WTC11 (cell line): ENCODE measurements at regions not wholly inside any gene's neighbourhood (a gene's known extent, or its start where the extent isn't known, plus 50 kb on each side); places are given as distances from the start of the nearest gene placed in this dataset.

ENCODE experiments used
- ATAC-seq: fragments of 200-7000 bp; cut with Tn5 transposase; 2 replicates; pipeline ENCODE4 v1.10.0; 2021; ENCODE audit warnings: mild to moderate bottlenecking, moderate library complexity
- CTCF ChIA-PET: fragments of 300-600 bp; sonication (Branson Sonifier 250); formaldehyde crosslinking; loops from one replicate; lab custom pipeline; 2021; ENCODE audit warnings: antibody characterized with exemption; lab: Charles Lee
- POLR2A ChIA-PET: fragments of 350-600 bp; sonication (Branson Sonifier 250); formaldehyde crosslinking; loops from one replicate; lab custom pipeline; 2021; ENCODE audit warnings: antibody characterized with exemption; lab: Charles Lee
- DNase-seq: peaks from one replicate; pipeline ENCODE4 v3.0.0; 2021; ENCODE audit warnings: low spot score
- H3K27ac Mint-ChIP-seq: 2 replicates; pipeline ENCODE4 v1.8.0; 2021; ENCODE audit warnings: mixed read lengths
- H3K27me3 Mint-ChIP-seq: 2 replicates; pipeline ENCODE4 v1.8.0; 2021; ENCODE audit warnings: low read depth, mild to moderate bottlenecking, moderate library complexity, mixed read lengths
- H3K36me3 Mint-ChIP-seq: 2 replicates; pipeline ENCODE4 v1.8.0; 2021; ENCODE audit warnings: mixed read lengths
- H3K4me1 Mint-ChIP-seq: 2 replicates; pipeline ENCODE4 v1.8.0; 2022; ENCODE audit warnings: mixed read lengths
- H3K4me3 Mint-ChIP-seq: 2 replicates; pipeline ENCODE4 v1.8.0; 2021; ENCODE audit warnings: mild to moderate bottlenecking, moderate library complexity, mixed read lengths
- H3K9me3 Mint-ChIP-seq: 2 replicates; pipeline ENCODE4 v1.8.0; 2021; ENCODE audit warnings: mixed read lengths
- CBFB ChIP-seq: sonication (generic); formaldehyde crosslinking; IDR thresholded peaks from 2 replicates; pipeline ENCODE4 v1.8.1; 2022; ENCODE audit warnings: mild to moderate bottlenecking, low read depth, missing genetic modification reagents
- GRHL2 ChIP-seq: fragments of 250-450 bp; sonication (Bioruptor Pico); IDR thresholded peaks from 2 replicates; pipeline ENCODE4 v1.8.0; 2022; ENCODE audit warnings: mild to moderate bottlenecking, moderate library complexity; ENCODE audit not compliant: insufficient replicate concordance, severe bottlenecking
- HMGA2 ChIP-seq: fragments of 250-450 bp; sonication (Bioruptor Pico); IDR thresholded peaks from 2 replicates; pipeline ENCODE4 v1.4.0; 2021; ENCODE audit warnings: mild to moderate bottlenecking, moderate library complexity
- IRF2 ChIP-seq: sonication (generic); formaldehyde crosslinking; IDR thresholded peaks from 2 replicates; pipeline ENCODE4 v1.8.0; 2022; ENCODE audit warnings: low read depth, missing genetic modification reagents, borderline replicate concordance
- KAT7 ChIP-seq: sonication (generic); formaldehyde crosslinking; IDR thresholded peaks from 2 replicates; pipeline ENCODE4 v1.8.1; 2023; ENCODE audit warnings: missing genetic modification reagents, mild to moderate bottlenecking, borderline replicate concordance
- MXD4 ChIP-seq: fragments of 250-450 bp; sonication (Bioruptor Pico); IDR thresholded peaks from 2 replicates; pipeline ENCODE4 v1.8.0; 2021; ENCODE audit warnings: mild to moderate bottlenecking, moderate library complexity, borderline replicate concordance
- NFE2L1 ChIP-seq: sonication (generic); formaldehyde crosslinking; IDR thresholded peaks from 2 replicates; pipeline ENCODE4 v1.8.1; 2023; ENCODE audit warnings: missing genetic modification reagents
- NR2C2 ChIP-seq: sonication (generic); formaldehyde crosslinking; IDR thresholded peaks from 2 replicates; pipeline ENCODE4 v1.8.0; 2022; ENCODE audit warnings: mild to moderate bottlenecking, missing genetic modification reagents
- PRRX2 ChIP-seq: fragments of 250-450 bp; sonication (Bioruptor Pico); IDR thresholded peaks from 2 replicates; pipeline ENCODE4 v1.8.0; 2021; ENCODE audit warnings: mild to moderate bottlenecking
- SOX15 ChIP-seq: fragments of 250-450 bp; sonication (Bioruptor Pico); IDR thresholded peaks from 2 replicates; pipeline ENCODE4 v1.9.0; 2021; ENCODE audit warnings: mild to moderate bottlenecking
- TEAD1 ChIP-seq: sonication (generic); formaldehyde crosslinking; IDR thresholded peaks from 2 replicates; pipeline ENCODE4 v1.8.0; 2022; ENCODE audit warnings: mild to moderate bottlenecking, missing genetic modification reagents
- ZNF219 ChIP-seq: sonication (generic); formaldehyde crosslinking; IDR thresholded peaks from 2 replicates; pipeline ENCODE4 v1.8.0; 2023; ENCODE audit warnings: missing genetic modification reagents, mild to moderate bottlenecking, borderline replicate concordance
- ZNF396 ChIP-seq: fragments of 250-450 bp; sonication (Bioruptor Pico); IDR thresholded peaks from 2 replicates; pipeline ENCODE4 v1.8.0; 2021; ENCODE audit warnings: mild to moderate bottlenecking, moderate library complexity, borderline replicate concordance
- TF ChIP-seq, protein P1 (sequence below): sonication (generic); formaldehyde crosslinking; IDR thresholded peaks from 2 replicates; pipeline ENCODE4 v1.8.1; 2022; ENCODE audit warnings: mild to moderate bottlenecking, moderate library complexity, missing genetic modification reagents
- TF ChIP-seq, protein P2 (sequence below): fragments of 250-450 bp; sonication (Bioruptor Pico); IDR thresholded peaks from 2 replicates; pipeline ENCODE4 v1.8.0; 2021; ENCODE audit warnings: mild to moderate bottlenecking
- TF ChIP-seq, protein P3 (sequence below): sonication (generic); formaldehyde crosslinking; IDR thresholded peaks from 2 replicates; pipeline ENCODE4 v1.8.0; 2022; ENCODE audit warnings: mild to moderate bottlenecking, missing genetic modification reagents
- TF ChIP-seq, protein P4 (sequence below): sonication (generic); formaldehyde crosslinking; IDR thresholded peaks from 2 replicates; pipeline ENCODE4 v1.8.0; 2023; ENCODE audit warnings: missing genetic modification reagents, mild to moderate bottlenecking, borderline replicate concordance
- TF ChIP-seq, protein P5 (sequence below): fragments of 250-450 bp; sonication (Bioruptor Pico); IDR thresholded peaks from 2 replicates; pipeline ENCODE4 v1.9.0; 2021; ENCODE audit warnings: mild to moderate bottlenecking
- TF ChIP-seq, protein P6 (sequence below): sonication (generic); formaldehyde crosslinking; IDR thresholded peaks from 2 replicates; pipeline ENCODE4 v1.8.1; 2022; ENCODE audit warnings: missing genetic modification reagents, borderline replicate concordance

DNA sequence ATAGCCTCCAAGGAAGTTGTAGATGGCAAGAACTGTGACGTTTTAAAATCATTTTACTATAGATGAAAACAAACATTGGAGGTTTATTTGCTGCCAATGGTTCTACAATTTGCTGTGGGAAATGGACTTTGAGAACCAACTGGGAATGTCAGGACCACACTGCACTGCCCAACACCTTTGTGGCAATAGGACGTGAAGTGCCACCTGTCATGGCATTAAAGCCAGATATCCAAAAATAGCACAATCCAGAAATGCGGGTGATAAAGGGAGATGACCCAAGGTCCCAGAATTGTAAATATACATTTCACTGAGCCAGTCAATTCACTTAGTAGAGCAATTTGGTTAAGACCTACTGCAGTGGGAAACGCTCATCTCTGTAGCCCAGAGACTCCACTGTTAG is 116.4 kb downstream of the MPP7 start:
- TF ChIP-seq GRHL2 (CRISPR knock-in tag): no peak
- TF ChIP-seq, all 79 proteins: peak for 0
- Mint-ChIP-seq H3K27ac (no peak overlapping the region), H3K36me3 (no peaks in the 10 kb centered on the region), H3K27me3 (no peaks in the 10 kb centered on the region), H3K9me3 (no peaks in the 10 kb centered on the region), H3K4me1 (peaks cover 4% of the 10 kb centered on the region; the same call in 1 of the 2 replicates), H3K4me3 (no peak overlapping the region)
- no peak for ATAC-seq
- DNase-seq: no peak
- ChIA-PET CTCF (interaction anchor here (0.7 kb wide), 1 partner anchor 263 kb away, joined by 3 read pairs; no protein-coding TSS in a partner anchor), POLR2A (no interaction called here)

DNA sequence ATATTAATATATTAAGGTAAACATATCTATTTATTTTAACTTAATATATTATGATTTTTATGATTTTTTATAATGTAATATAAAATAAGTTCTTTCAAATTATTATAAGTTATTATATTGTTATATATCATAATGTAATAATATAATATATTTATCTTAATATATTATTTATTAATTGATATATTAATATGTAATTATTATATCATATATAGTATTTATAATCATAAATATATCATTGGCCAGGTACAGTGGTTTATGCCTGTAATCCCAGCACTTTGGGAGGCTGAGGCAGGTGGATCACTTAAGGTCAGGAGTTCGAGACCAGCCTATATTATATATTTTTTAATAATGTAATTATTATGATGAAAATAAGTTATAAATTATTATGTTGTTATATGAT is 118.1 kb downstream of the MPP7 start:
- Mint-ChIP-seq H3K27me3 (no peaks in the 10 kb centered on the region), H3K4me1 (peaks cover 4% of the 10 kb centered on the region; the same call in 1 of the 2 replicates), H3K4me3 (no peak overlapping the region), H3K36me3 (no peaks in the 10 kb centered on the region), H3K9me3 (no peaks in the 10 kb centered on the region), H3K27ac (no peak overlapping the region)
- no peak for ATAC-seq
- TF ChIP-seq NFE2L1 (CRISPR knock-in tag) (no peak), TEAD1 (CRISPR knock-in tag) (no peak), HMGA2 (CRISPR knock-in tag) (peak; percentile 95), NR2C2 (CRISPR knock-in tag) (no peak), MXD4 (CRISPR knock-in tag) (no peak)
- TF ChIP-seq, protein P1, sequence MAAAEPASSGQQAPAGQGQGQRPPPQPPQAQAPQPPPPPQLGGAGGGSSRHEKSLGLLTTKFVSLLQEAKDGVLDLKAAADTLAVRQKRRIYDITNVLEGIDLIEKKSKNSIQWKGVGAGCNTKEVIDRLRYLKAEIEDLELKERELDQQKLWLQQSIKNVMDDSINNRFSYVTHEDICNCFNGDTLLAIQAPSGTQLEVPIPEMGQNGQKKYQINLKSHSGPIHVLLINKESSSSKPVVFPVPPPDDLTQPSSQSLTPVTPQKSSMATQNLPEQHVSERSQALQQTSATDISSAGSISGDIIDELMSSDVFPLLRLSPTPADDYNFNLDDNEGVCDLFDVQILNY (CRISPR knock-in tag): no peak
- DNase-seq: no peak
- CTCF ChIA-PET: interaction anchor here (0.6 kb wide), 1 partner anchor 69 kb away, joined by 3 read pairs; no protein-coding TSS in a partner anchor
- POLR2A ChIA-PET: no interaction called here

DNA sequence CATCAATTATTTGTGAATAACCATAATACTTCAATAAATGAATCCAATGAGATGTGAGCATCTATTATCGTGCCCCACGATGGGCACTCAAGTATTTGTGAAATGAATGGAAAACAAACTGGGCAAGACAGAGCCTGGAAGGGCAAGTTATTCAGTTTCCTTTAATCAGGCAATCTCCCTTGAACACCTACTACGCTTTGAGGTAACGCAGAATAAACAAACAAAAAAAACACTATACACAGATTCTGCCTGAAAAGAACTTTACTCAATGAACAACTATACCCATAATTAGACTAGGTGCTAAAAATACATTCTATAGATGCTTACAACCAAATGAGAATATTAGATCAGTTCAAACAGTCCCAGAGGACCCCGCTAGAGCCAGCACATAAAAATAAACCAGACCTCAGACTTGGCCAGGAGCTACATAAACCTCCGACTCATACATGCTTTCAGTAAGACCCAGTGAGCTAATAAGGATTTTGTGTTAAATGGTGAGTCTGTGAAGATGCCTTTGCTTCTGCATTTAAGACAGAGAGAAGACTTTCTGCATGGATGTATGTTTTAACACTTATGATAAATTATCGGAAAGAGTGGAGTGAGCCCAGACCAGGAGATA is 121.3 kb downstream of the MPP7 start:
- peaks cover 4% of the 10 kb centered on the region for H3K4me1 Mint-ChIP-seq
- ChIA-PET CTCF (no interaction called here), POLR2A (no interaction called here)
- DNase-seq (no peak), ATAC-seq (no peak)
- H3K4me3 Mint-ChIP-seq: no peak overlapping the region
- TF ChIP-seq KAT7: no peak
- TF ChIP-seq, protein P2, sequence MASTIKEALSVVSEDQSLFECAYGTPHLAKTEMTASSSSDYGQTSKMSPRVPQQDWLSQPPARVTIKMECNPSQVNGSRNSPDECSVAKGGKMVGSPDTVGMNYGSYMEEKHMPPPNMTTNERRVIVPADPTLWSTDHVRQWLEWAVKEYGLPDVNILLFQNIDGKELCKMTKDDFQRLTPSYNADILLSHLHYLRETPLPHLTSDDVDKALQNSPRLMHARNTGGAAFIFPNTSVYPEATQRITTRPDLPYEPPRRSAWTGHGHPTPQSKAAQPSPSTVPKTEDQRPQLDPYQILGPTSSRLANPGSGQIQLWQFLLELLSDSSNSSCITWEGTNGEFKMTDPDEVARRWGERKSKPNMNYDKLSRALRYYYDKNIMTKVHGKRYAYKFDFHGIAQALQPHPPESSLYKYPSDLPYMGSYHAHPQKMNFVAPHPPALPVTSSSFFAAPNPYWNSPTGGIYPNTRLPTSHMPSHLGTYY (CRISPR knock-in tag): no peak
- no peak for TF ChIP-seq SOX15 (CRISPR knock-in tag)
- TF ChIP-seq CBFB: no peak
- H3K36me3 Mint-ChIP-seq: no peaks in the 10 kb centered on the region
- no peaks in the 10 kb centered on the region for H3K27me3 Mint-ChIP-seq
- no peaks in the 10 kb centered on the region for H3K9me3 Mint-ChIP-seq
- H3K27ac Mint-ChIP-seq: no peak overlapping the region

DNA sequence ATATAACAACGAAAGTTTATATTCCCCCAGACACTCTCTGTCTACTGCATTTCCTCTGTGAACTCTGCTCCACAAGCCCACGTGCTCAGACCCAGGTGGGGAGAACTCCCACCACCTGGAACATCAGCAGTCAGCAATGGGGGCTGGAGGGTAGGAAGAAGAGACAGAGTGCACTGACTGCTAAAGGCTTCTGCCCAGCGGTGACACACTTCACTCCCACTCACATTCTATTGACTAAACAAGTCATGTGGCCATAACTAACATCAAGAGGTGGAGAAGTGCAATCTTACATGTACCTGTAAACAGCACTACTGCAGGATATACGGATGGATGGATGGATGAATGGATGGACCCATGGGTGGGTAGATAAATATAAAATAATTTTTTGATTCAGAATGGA is 122.2 kb downstream of the MPP7 start:
- no peak for DNase-seq
- Mint-ChIP-seq H3K4me3 (no peak overlapping the region), H3K4me1 (peaks cover 4% of the 10 kb centered on the region), H3K36me3 (no peaks in the 10 kb centered on the region), H3K27me3 (no peaks in the 10 kb centered on the region), H3K27ac (no peak overlapping the region), H3K9me3 (no peaks in the 10 kb centered on the region)
- ChIA-PET POLR2A (no interaction called here), CTCF (no interaction called here)
- ATAC-seq: no peak
- TF ChIP-seq, protein P3, sequence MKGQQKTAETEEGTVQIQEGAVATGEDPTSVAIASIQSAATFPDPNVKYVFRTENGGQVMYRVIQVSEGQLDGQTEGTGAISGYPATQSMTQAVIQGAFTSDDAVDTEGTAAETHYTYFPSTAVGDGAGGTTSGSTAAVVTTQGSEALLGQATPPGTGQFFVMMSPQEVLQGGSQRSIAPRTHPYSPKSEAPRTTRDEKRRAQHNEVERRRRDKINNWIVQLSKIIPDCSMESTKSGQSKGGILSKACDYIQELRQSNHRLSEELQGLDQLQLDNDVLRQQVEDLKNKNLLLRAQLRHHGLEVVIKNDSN: no peak
- TF ChIP-seq ZNF219 (CRISPR knock-in tag) (no peak), IRF2 (no peak), ZNF396 (CRISPR knock-in tag) (no peak), PRRX2 (CRISPR knock-in tag) (no peak)
- TF ChIP-seq, protein P4, sequence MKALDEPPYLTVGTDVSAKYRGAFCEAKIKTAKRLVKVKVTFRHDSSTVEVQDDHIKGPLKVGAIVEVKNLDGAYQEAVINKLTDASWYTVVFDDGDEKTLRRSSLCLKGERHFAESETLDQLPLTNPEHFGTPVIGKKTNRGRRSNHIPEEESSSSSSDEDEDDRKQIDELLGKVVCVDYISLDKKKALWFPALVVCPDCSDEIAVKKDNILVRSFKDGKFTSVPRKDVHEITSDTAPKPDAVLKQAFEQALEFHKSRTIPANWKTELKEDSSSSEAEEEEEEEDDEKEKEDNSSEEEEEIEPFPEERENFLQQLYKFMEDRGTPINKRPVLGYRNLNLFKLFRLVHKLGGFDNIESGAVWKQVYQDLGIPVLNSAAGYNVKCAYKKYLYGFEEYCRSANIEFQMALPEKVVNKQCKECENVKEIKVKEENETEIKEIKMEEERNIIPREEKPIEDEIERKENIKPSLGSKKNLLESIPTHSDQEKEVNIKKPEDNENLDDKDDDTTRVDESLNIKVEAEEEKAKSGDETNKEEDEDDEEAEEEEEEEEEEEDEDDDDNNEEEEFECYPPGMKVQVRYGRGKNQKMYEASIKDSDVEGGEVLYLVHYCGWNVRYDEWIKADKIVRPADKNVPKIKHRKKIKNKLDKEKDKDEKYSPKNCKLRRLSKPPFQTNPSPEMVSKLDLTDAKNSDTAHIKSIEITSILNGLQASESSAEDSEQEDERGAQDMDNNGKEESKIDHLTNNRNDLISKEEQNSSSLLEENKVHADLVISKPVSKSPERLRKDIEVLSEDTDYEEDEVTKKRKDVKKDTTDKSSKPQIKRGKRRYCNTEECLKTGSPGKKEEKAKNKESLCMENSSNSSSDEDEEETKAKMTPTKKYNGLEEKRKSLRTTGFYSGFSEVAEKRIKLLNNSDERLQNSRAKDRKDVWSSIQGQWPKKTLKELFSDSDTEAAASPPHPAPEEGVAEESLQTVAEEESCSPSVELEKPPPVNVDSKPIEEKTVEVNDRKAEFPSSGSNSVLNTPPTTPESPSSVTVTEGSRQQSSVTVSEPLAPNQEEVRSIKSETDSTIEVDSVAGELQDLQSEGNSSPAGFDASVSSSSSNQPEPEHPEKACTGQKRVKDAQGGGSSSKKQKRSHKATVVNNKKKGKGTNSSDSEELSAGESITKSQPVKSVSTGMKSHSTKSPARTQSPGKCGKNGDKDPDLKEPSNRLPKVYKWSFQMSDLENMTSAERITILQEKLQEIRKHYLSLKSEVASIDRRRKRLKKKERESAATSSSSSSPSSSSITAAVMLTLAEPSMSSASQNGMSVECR (CRISPR knock-in tag): no peak
- TF ChIP-seq, protein P5, sequence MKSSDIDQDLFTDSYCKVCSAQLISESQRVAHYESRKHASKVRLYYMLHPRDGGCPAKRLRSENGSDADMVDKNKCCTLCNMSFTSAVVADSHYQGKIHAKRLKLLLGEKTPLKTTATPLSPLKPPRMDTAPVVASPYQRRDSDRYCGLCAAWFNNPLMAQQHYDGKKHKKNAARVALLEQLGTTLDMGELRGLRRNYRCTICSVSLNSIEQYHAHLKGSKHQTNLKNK (CRISPR knock-in tag): no peak
- TF ChIP-seq, protein P6, sequence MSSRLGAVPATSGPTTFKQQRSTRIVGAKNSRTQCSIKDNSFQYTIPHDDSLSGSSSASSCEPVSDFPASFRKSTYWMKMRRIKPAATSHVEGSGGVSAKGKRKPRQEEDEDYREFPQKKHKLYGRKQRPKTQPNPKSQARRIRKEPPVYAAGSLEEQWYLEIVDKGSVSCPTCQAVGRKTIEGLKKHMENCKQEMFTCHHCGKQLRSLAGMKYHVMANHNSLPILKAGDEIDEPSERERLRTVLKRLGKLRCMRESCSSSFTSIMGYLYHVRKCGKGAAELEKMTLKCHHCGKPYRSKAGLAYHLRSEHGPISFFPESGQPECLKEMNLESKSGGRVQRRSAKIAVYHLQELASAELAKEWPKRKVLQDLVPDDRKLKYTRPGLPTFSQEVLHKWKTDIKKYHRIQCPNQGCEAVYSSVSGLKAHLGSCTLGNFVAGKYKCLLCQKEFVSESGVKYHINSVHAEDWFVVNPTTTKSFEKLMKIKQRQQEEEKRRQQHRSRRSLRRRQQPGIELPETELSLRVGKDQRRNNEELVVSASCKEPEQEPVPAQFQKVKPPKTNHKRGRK (CRISPR knock-in tag): no peak
